LNCAP (cell line): ENCODE measurements at regions not wholly inside any gene's neighbourhood (a gene's known extent, or its start where the extent isn't known, plus 50 kb on each side); places are given as distances from the start of the nearest gene placed in this dataset.

Source experiments
- CTCF ChIP-seq: fragments of 450-650 bp; IDR thresholded peaks from 2 replicates; pipeline ENCODE4 v1.5.1; 2017; ENCODE audit warnings: mild to moderate bottlenecking

DNA sequence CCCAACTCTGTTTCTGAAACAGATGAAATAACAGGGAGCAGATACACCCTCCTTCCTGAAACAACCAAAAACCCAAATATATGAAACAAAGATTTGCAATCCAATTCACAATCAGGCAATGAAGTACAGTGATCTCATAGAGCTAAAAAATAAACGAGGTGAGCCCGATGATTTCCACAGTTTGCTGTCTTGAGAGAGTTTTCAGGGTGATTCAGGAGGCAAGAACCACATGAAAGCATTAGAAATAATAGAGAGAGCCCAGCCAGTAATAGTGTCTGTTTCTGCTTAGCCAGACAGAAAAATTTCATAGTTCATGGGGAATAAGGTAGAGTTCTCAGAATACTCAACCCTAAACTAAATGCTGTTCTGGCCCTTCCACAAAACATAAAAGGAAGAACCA lies 296.2 kb downstream of the PDHA2 start:
- TF ChIP-seq CTCF, result no peak

DNA sequence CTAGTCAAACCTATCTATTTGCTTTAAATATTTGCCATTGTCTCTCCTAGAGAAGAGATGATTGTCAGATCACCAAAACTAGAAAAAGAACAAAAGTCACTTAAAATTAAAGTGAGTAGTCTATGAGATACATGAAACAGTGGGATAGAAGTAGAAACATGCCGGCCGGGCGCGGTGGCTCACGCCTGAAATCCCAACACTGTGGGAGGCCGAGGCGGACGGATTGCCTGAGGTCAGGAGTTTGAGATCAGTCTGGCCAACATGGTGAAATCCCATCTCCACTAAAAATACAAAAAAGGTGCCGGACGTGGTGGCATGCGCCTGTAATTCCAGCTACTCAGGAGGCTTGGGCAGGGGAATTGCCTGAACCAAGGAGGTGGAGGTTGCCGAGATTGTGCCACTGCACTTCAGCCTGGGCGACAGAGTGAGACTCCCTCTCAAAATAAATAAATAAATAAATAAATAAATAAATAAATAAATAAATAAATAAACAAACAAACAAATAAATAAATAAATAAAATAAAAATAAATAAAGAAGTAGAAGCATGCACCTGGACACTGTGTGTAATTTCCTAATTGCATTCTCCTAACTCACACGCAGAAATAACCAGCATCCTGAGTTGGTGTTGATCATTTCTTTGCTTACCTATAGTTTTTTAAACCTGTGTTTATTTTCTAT lies 299.5 kb downstream of the PDHA2 start:
- TF ChIP-seq CTCF, result no peak

- TF ChIP-seq CTCF, result no peak
These were observed 305.7 kb downstream of the PDHA2 start for GRCh38 chr4:96145601-96146000.

- no peak for TF ChIP-seq CTCF
These were observed 306.8 kb downstream of the PDHA2 start for GRCh38 chr4:96146686-96147085.

GRCh38 chr4:96149894-96150293 lies 310.0 kb downstream of the PDHA2 start:
- TF ChIP-seq CTCF, result no peak

- TF ChIP-seq CTCF, result no peak
These were observed 310.6 kb downstream of the PDHA2 start for GRCh38 chr4:96150466-96150865.

DNA sequence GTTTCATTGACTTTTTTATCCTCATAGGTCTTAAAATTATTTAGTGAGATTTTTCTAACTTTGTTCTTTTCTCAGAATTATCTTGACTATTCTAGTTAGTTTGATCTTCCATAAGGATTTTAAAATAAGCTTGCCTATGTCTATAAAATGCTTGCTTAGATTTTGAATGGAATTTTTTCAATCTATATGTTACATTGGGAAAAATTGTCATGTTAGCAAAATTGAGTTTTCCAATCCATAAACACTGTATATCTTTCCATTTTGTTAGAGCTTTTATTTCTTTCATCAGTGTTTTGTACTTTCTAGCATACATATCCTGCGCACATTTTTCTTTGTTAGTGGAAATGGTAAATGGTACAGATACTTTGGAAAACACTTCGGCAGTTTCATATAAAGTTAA lies 312.9 kb downstream of the PDHA2 start:
- TF ChIP-seq CTCF, result no peak

DNA sequence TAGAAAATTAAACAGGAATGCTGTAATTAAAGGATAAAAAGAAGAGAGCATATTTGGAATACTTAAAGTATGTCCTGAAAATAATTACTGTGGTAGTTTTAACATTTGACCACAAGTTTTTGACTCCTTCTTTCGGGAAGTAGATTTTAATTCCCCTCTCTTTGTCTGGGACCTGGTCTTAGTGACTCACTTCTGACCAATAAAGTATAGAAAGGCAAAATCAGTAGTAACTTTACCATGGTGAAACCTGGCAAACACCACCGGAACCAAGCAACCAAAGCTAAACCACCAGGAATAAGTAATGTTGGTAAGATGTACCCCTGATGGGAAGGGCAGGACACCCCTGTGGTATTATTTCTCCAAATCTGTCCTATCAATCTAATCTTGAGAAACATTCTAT lies 314.8 kb downstream of the PDHA2 start:
- no peak for TF ChIP-seq CTCF
